BJ (cell line): ENCODE measurements at regions not wholly inside any gene's neighbourhood (a gene's known extent, or its start where the extent isn't known, plus 50 kb on each side); places are given as distances from the start of the nearest gene placed in this dataset.

Experiments used
- CTCF ChIA-PET: fragments of 350-600 bp; formaldehyde crosslinking; extraction: SDS; loops from one replicate; lab custom pipeline; 2021; ENCODE audit warnings: antibody characterized with exemption, inconsistent platforms; lab: Yijun Ruan, JAX
- POLR2A ChIA-PET: fragments of 300-600 bp; sonication (Branson Sonifier 250); formaldehyde crosslinking; extraction: SDS; loops from one replicate; lab custom pipeline; 2021; ENCODE audit warnings: antibody characterized with exemption; lab: Charles Lee
- DNase-seq: peaks from one replicate; pipeline ENCODE4 v3.0.0-alpha.2; 2011; ENCODE audit warnings: low read depth
- H3K27me3 ChIP-seq: 2 replicates; pipeline ENCODE4 v1.6.0; 2011; ENCODE audit warnings: low read length; ENCODE audit not compliant: control insufficient read depth, insufficient read depth
- H3K36me3 ChIP-seq: 2 replicates; pipeline ENCODE4 v1.5.1; 2011; ENCODE audit warnings: low read length; ENCODE audit not compliant: control insufficient read depth, insufficient read depth
- H3K4me3 ChIP-seq: 2 replicates; pipeline ENCODE4 v1.5.1; 2011; ENCODE audit warnings: low read depth, mild to moderate bottlenecking, control low read depth, low read length
- TF ChIP-seq, protein P1 (sequence below): IDR thresholded peaks from 2 replicates; pipeline ENCODE4 v1.5.1; 2011; ENCODE audit warnings: low read depth, mild to moderate bottlenecking, control low read depth, inconsistent platforms, low read length, moderate library complexity; ENCODE audit not compliant: insufficient read depth

DNA sequence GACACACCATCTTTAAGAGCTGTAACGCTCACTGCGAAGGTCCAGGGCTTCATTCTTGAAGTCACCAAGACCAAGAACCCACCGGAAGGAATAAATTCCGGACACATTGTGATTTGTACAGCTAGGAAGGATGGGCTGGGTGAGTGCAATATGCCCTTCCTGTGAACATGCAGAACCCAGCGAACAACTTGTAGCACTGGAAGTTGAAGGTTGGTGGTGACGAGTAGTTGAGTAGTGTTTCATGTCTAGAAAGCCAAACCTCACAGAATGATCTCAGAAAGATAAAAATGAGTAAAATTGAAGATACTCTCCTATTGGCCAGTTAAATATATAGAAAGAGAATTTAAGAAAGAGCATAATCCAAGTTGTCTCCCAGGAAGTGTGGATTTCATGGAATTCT lies 462.2 kb upstream of the CFAP20DC start:
- H3K4me3 ChIP-seq = no peak overlapping the region
- no peaks in the 10 kb centered on the region for H3K36me3 ChIP-seq
- POLR2A ChIA-PET = no interaction called here
- peaks cover 2% of the 10 kb centered on the region; the same call in 1 of the 2 replicates for H3K27me3 ChIP-seq
- CTCF ChIA-PET = interaction anchor here (0.6 kb wide), 1 partner anchor 338 kb away, joined by 3 read pairs; no protein-coding TSS in a partner anchor
- TF ChIP-seq, protein P1, sequence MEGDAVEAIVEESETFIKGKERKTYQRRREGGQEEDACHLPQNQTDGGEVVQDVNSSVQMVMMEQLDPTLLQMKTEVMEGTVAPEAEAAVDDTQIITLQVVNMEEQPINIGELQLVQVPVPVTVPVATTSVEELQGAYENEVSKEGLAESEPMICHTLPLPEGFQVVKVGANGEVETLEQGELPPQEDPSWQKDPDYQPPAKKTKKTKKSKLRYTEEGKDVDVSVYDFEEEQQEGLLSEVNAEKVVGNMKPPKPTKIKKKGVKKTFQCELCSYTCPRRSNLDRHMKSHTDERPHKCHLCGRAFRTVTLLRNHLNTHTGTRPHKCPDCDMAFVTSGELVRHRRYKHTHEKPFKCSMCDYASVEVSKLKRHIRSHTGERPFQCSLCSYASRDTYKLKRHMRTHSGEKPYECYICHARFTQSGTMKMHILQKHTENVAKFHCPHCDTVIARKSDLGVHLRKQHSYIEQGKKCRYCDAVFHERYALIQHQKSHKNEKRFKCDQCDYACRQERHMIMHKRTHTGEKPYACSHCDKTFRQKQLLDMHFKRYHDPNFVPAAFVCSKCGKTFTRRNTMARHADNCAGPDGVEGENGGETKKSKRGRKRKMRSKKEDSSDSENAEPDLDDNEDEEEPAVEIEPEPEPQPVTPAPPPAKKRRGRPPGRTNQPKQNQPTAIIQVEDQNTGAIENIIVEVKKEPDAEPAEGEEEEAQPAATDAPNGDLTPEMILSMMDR = no peak
- no peak for DNase-seq

DNA sequence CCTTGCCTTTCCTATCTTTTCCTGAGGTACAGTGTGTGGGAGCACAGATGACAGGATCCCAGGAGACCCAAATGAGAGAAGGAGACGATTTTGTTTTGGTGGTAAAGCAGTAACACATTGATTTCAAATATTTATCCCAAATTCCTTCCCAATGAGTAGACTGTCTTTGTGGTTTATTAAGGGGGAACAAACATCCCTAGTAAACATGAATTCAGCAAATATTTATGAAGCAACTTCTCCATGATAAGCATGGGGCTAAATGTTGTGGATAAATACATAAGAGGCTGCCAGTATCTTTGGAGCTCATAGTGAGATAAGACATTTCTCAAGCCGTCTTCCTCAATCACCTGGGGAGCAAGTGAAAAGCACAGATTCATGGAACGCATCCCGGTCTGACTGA lies 460.8 kb upstream of the CFAP20DC start:
- peaks cover 2% of the 10 kb centered on the region; the same call in 1 of the 2 replicates for H3K27me3 ChIP-seq
- DNase-seq = no peak
- CTCF ChIA-PET = interaction anchor here (0.6 to 1.2 kb wide), 2 partner anchors 13 to 264 kb away, joined by 3 read pairs; no protein-coding TSS in a partner anchor
- no peaks in the 10 kb centered on the region for H3K36me3 ChIP-seq
- TF ChIP-seq, protein P1 = no peak
- no peak overlapping the region for H3K4me3 ChIP-seq
- POLR2A ChIA-PET = no interaction called here

DNA sequence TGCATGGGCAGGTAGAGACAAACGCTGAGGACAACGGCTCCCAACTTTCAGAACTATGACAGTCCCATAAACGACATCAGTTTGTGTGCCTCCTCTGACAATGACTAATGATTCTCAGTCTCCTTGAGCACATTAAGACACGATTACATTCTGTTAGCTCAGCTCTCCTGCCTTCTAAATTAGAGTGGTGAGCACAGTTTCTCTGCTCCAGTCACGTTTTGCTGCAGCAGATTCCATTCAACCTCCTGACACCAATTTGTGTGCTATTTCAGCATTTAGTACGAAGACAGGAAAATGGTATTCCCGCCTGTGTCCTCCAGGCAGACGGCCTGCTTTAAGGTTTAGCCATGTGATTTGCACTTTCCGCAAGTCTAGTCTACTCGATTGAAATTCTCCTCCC lies 458.4 kb upstream of the CFAP20DC start:
- TF ChIP-seq, protein P1 = no peak
- H3K36me3 ChIP-seq = no peaks in the 10 kb centered on the region
- H3K4me3 ChIP-seq = no peak overlapping the region
- POLR2A ChIA-PET = no interaction called here
- H3K27me3 ChIP-seq = peaks cover 2% of the 10 kb centered on the region; the same call in 1 of the 2 replicates
- CTCF ChIA-PET = interaction anchor here (0.6 kb wide), 1 partner anchor 28 kb away, joined by 3 read pairs; no protein-coding TSS in a partner anchor
- no peak for DNase-seq

DNA sequence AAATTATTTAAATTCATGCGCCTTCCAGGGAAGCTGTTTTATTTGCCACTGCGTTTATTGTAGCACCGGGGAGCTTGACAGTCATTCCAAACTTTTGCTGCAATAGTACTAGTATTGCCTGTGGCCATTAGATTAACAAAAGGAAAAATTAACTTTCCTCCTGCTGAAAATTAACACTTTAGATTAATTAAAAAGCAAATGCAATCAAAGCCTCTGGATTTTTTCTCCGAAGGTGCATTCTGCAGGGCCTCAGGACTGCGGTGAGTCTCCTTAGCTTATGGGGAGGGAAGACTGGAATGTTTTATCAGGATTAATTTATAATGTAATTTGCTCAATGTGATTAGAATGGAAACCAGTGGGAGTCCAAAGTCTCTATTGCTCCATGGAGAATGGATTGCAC lies 456.4 kb upstream of the CFAP20DC start:
- no peak for DNase-seq
- H3K36me3 ChIP-seq = no peaks in the 10 kb centered on the region
- CTCF ChIA-PET = no interaction called here
- TF ChIP-seq, protein P1 = no peak
- H3K4me3 ChIP-seq = no peak overlapping the region
- H3K27me3 ChIP-seq = no peaks in the 10 kb centered on the region
- POLR2A ChIA-PET = no interaction called here

DNA sequence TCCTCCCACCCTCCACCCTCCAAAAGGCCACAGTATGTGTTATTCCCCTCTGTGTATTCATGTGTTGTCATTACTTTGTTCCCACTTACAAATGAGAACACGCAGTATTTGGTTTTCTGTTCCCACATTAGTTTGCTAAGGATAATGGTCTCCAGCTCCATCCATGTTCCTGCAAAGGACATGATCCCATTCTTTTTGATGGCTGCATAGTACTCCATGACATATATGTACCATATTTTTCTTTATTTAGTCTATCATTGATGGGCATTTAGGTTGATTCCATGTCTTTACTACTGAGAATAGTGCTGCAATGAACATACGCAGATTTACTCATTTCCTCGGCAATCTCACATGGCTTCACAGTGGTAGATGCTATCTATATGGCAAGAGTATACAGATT lies 453.6 kb upstream of the CFAP20DC start:
- no peaks in the 10 kb centered on the region for H3K27me3 ChIP-seq
- H3K36me3 ChIP-seq = no peaks in the 10 kb centered on the region
- TF ChIP-seq, protein P1 = no peak
- CTCF ChIA-PET = no interaction called here
- no peak overlapping the region for H3K4me3 ChIP-seq
- POLR2A ChIA-PET = no interaction called here
- no peak for DNase-seq
